ENCODE measurements at regions not wholly inside any gene's neighbourhood (a gene's known extent, or its start where the extent isn't known, plus 50 kb on each side); places are given as distances from the start of the nearest gene placed in this dataset.

GRCh38 chr18:76736309-76736708 is 86.0 kb upstream of the ZNF236 start:
- no peak for TF ChIP-seq CTCF (IDR thresholded peaks at IDR 0.05)
- H3K9me3 ChIP-seq, result no peaks in the 10 kb centered on the region
- no peaks in the 10 kb centered on the region for H3K36me3 ChIP-seq
- H3K27ac ChIP-seq, result no peak overlapping the region
- H3K4me1 ChIP-seq, result peaks cover 0 to 11% (median 3%) of the 10 kb centered on the region in 4 donors
- peaks cover 0 to 5% of the 10 kb centered on the region in 2 donors for H3K27me3 ChIP-seq
- H3K4me3 ChIP-seq, result no peak overlapping the region
- intact Hi-C loops (cut with DNase I; ENCODE audit: low total_unique reads), result no loop called here
- no peak for DNase-seq

- TF ChIP-seq CTCF (IDR thresholded peaks at IDR 0.05), result no peak
- Histone ChIP-seq H3K27ac (no peak overlapping the region), H3K36me3 (no peaks in the 10 kb centered on the region), H3K4me3 (no peak overlapping the region), H3K4me1 (no peaks in the 10 kb centered on the region), H3K27me3 (peaks cover 0 to 2% of the 10 kb centered on the region in 2 donors), H3K9me3 (peaks cover 0 to 3% (median 0%) of the 10 kb centered on the region in 3 donors)
- DNase-seq, result no peak
- intact Hi-C loops (cut with DNase I; ENCODE audit: low total_unique reads), result no loop called here
These were observed 91.5 kb upstream of the ZNF236 start for GRCh38 chr18:76730901-76731300.

GRCh38 chr18:76727589-76727988 is 94.8 kb upstream of the ZNF236 start:
- H3K27ac ChIP-seq, result no peak overlapping the region
- TF ChIP-seq CTCF (IDR thresholded peaks at IDR 0.05), result no peak
- H3K36me3 ChIP-seq, result no peaks in the 10 kb centered on the region
- H3K27me3 ChIP-seq, result peaks cover 0 to under 1% of the 10 kb centered on the region in 2 donors
- H3K4me1 ChIP-seq, result no peaks in the 10 kb centered on the region
- H3K9me3 ChIP-seq, result peaks cover 0 to 3% (median 0%) of the 10 kb centered on the region in 3 donors
- no peak overlapping the region for H3K4me3 ChIP-seq
- intact Hi-C loops (cut with DNase I; ENCODE audit: low total_unique reads), result no loop called here
- no peak for DNase-seq

- H3K27me3 ChIP-seq, result peaks cover 0 to 2% of the 10 kb centered on the region in 2 donors
- intact Hi-C loops (cut with DNase I; ENCODE audit: low total_unique reads), result no loop called here
- no peak for TF ChIP-seq CTCF (IDR thresholded peaks at IDR 0.05)
- no peak overlapping the region for H3K4me3 ChIP-seq
- no peak for DNase-seq
- H3K9me3 ChIP-seq, result peaks cover 0 to 3% (median 0%) of the 10 kb centered on the region in 3 donors
- H3K27ac ChIP-seq, result no peak overlapping the region
- H3K4me1 ChIP-seq, result no peaks in the 10 kb centered on the region
- no peaks in the 10 kb centered on the region for H3K36me3 ChIP-seq
These were observed 96.9 kb upstream of the ZNF236 start for GRCh38 chr18:76725445-76725844.

GRCh38 chr18:76722224-76723061 is 99.9 kb upstream of the ZNF236 start:
- intact Hi-C loops (cut with DNase I; ENCODE audit: low total_unique reads), result no loop called here
- Histone ChIP-seq H3K36me3 (no peaks in the 10 kb centered on the region), H3K27ac (no peak overlapping the region), H3K4me1 (no peaks in the 10 kb centered on the region), H3K27me3 (peaks cover 0 to 2% of the 10 kb centered on the region in 2 donors), H3K9me3 (no peaks in the 10 kb centered on the region), H3K4me3 (no peak overlapping the region)
- no peak for TF ChIP-seq CTCF (IDR thresholded peaks at IDR 0.05)
- DNase-seq, result peak in 1 of 2 donors; percentile 50

Measured in tibial artery (tissue), 4 donors.